HCT116 (cell line): ENCODE measurements at regions not wholly inside any gene's neighbourhood (a gene's known extent, or its start where the extent isn't known, plus 50 kb on each side); places are given as distances from the start of the nearest gene placed in this dataset.

ENCODE experiments used
- CTCF ChIP-seq, 3 experiments: fragments of 200-600 bp in 1 of 3; sonication (generic) in 1 of 3; IDR thresholded peaks in 2 of 3; conservative IDR thresholded peaks in 1 of 3; 2 replicates each; pipeline ENCODE4 v1.5.1; 2012 to 2017; ENCODE audit warnings: low read depth in 2 of 3, low read length in 2 of 3, antibody characterized with exemption in 1 of 3, borderline replicate concordance in 1 of 3, control low read depth in 1 of 3, mild to moderate bottlenecking in 1 of 3, mixed read lengths in 1 of 3, mixed run types in 1 of 3, moderate library complexity in 1 of 3; ENCODE audit not compliant: insufficient read depth in 1 of 3
- EZH2 ChIP-seq: fragments of 200-600 bp; sonication (generic); IDR thresholded peaks from 2 replicates; pipeline ENCODE4 v1.6.1; 2017; ENCODE audit warnings: antibody characterized with exemption, mixed run types
- POLR2A ChIP-seq: IDR thresholded peaks from 2 replicates; pipeline ENCODE4 v1.7.0; 2011; ENCODE audit warnings: borderline replicate concordance; ENCODE audit not compliant: insufficient read depth, insufficient read length; ENCODE audit errors: extremely low read depth
- REST ChIP-seq: IDR thresholded peaks from 2 replicates; pipeline ENCODE4 v1.6.1; 2012; ENCODE audit warnings: low read depth
- ZNF274 ChIP-seq: fragments of 200-500 bp; sonication (Bioruptor generic); IDR thresholded peaks from 2 replicates; pipeline ENCODE4 v1.6.1; 2014; ENCODE audit warnings: mild to moderate bottlenecking, low read depth, low read length, inconsistent platforms

- TF ChIP-seq CTCF (IDR thresholded peaks at IDR 0.05 in 2 of 3, conservative IDR thresholded peaks at IDR 0.05 in 1 of 3; ENCODE audit: borderline replicate concordance in 1 of 3, insufficient read depth in 1 of 3, low read depth in 2 of 3, low read length in 2 of 3) (no peak), POLR2A (no peak), REST (no peak), EZH2 (no peak), ZNF274 (no peak)
Observed at GRCh38 chr9:105038051-105038450, 110.1 kb upstream of the ABCA1 start.
